GM03348 (cell line): ENCODE measurements at regions not wholly inside any gene's neighbourhood (a gene's known extent, or its start where the extent isn't known, plus 50 kb on each side); places are given as distances from the start of the nearest gene placed in this dataset.

Source experiments
- DNase-seq: peaks from one replicate; pipeline ENCODE4 v3.0.0; 2012; ENCODE audit warnings: low spot score

GRCh38 chr4:155564086-155564485 lies 102.6 kb upstream of the GUCY1A1 start:
- DNase-seq = no peak

DNA sequence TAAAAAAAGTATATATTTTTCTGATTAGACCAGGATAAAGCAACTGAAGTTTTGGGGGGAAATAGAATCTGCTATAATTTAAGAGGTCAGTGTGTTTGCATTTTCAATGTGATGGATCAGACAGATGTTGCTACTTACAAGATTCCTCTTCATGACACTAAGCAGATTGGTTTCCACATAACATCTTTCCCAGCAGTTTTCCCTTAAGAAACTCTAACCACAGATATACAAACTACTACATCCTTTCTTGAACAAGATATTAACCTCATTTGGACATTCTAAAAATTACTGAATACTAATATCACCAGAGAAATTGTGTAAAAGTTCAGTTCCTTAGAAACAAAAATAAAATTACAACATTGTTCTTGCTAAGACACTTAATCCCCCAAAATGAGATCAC lies 106.7 kb upstream of the GUCY1A1 start:
- no peak for DNase-seq

GRCh38 chr4:155552180-155552579 lies 114.5 kb upstream of the GUCY1A1 start:
- DNase-seq = no peak

DNA sequence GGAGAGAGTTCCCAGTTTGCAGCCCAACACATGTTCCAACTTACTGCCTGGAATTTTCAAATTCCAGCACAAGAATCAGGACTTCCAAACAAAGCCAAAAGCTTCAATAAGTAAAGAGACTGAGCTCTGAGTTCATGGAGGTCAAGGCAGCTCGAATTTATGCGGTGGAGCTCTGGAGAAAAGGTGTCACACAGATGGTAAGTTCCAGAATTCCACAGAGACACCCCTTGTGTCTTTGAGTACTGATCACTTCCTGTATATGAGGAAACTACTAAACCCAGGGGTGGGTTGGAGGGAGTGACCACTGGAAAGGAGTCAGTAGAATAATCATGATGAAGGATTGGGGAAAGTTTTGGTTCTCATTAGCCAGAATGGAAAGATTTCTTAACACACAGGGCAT lies 118.5 kb upstream of the GUCY1A1 start:
- DNase-seq = peak; percentile 13

GRCh38 chr4:155546451-155546850 lies 120.2 kb upstream of the GUCY1A1 start:
- DNase-seq = no peak

DNA sequence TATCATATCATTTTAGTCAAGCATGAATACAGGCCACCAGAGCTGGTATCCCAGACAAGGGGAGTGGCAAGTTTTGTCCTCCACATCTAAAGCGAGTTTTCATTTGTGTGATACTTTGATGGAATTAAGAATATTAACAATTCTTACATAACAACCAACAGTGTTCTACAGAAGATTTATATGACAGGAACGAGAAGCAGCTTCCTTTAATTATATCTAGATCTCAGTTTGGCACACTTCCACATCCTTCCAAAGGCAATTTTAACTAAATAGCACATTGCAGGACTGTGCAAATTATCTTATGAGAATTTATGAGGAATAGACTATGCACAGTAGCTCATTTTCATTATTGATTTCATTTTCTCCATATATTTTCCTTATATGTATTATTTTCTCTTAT lies 121.2 kb upstream of the GUCY1A1 start:
- DNase-seq = no peak

DNA sequence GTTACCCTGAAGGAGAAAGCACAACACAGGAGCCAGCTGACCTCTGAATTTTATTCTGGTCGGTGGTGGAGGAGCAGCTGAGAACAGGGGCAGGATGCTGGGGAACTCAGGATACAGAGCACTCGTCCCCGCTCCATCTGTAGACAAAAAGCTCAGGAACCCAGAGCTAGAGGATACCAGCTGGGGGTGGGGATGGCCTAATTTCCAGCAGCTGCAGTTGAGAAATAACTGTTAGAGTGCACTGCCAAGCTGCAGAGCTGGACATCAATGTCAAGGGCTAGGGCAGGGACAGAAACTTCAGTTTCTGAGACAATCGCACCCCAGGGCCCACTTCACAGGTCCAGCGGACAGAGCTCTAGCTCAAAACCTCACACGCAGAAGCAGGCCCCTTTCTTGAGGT lies 122.1 kb upstream of the GUCY1A1 start:
- DNase-seq = no peak

GRCh38 chr4:155543126-155543765 lies 123.4 kb upstream of the GUCY1A1 start:
- peak; percentile 24 for DNase-seq

DNA sequence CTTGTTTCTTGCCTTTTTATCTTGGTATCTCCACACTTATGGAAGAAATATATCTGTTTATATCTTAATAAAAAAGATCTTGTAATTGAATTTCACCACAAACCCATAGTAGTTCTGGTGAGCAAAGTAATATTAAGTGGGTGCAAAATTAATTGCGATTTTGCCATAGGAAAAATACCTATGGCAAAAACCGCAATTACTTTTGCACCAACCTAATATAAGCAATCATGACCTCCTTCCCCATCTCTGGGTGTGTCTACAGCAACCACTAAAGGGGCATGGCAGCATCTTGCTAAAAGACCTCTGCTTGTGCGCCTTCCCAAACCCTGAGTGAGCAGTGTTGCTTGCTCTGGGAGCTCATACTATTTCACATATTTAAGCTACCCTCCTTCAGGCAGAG lies 124.2 kb upstream of the GUCY1A1 start:
- DNase-seq = no peak

- no peak for DNase-seq
These were observed 124.9 kb upstream of the GUCY1A1 start for GRCh38 chr4:155541716-155542115.

GRCh38 chr4:155540698-155541097 lies 126.0 kb upstream of the GUCY1A1 start:
- DNase-seq = no peak

- no peak for DNase-seq
These were observed 126.9 kb upstream of the GUCY1A1 start for GRCh38 chr4:155539746-155540145.

DNA sequence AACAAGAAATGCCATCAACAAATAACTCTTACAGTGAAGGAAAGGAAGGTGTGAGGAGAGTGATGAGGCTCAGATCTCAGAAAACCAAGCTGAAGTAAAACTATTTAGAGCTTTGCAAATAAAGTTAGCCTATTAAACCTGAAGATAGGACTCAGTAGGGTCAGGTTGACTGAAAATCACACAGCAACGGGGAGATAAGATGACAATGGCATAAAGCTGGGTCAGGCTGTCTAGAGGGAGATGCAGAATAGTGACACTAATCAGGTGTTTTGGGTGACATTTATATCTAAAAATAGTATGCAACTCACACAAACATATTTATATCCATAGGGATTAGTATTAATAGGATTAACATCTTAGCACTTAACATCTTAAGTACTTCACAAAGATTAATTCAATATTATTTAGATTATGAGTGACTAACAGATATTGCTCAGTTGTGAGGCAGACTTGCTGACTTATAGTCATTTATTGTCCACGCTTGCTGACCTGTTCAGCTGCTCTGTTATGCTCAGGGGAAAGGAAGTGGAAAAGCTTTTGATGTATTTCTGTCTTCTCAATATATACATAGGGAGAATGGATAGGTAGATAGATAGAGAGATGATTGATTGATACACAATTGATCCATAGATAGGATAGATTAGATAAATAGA lies 130.7 kb upstream of the GUCY1A1 start:
- no peak for DNase-seq

DNA sequence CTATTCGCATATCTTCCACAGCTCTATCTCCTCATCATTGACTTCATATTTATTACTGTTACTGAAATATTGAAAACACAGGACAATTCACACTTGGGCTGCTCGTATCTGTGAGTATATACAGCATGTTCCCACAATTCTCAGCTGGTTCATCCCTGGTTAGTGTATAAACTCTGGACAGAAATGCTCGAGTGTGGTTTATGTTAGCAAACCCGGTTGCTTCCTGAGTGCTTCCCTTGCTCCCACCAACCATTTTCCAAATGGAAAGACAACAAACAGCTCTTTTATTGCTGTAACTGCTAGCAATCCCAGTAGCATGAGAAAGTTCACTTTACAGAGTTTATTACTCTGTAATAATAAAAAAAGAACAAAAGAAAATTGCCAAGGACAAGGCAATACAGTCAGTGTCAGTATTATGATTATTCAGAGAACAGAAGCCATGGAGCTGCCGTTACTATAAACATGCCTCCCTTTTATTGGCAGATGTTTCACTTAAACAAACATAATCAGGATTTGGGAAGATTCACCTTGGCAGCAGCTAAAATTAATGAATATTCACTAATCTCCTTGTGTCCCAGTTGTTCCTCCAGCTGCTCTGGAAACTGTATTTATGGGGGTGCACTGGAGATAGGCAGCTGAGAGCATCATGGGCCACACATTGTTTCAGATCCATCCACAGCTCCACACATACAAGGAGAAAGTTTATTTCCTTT lies 134.1 kb upstream of the GUCY1A1 start:
- no peak for DNase-seq

DNA sequence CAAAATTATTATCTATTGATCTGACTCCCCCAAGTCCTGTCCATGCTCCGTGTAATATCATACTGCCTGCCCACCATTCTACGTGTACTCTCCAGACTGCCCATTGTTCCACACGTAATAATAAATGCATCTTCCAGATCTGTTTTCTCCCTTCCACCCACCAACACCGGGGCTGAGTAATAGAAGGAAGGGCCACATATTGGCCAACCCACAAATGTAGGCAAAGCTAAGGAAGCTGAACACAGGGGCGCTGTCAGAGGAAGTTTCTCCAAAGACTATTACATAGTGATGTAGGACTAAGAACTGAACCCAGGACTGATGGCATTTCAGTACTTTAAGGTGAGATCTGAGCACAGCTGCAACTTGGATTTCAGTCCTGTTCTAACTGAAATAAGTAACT lies 135.8 kb upstream of the GUCY1A1 start:
- no peak for DNase-seq

DNA sequence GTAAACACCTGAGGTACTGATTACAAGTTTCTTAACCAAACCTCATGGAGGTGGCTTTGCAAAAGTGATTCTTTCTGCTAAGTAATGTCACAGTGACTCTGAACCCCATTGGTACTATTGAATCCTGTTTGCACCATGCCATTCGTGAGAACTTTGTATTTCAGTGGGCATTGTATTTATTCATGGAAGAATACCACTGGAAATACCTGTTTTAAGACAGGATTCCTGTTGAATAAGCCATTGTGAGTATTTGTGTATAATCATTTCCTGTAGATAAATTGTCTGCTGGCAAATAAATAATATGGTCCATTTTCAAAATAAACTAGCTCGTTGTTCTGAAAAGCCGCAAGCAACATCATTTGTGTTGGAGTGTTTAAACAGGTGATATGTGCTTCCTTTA lies 136.4 kb upstream of the GUCY1A1 start:
- no peak for DNase-seq

GRCh38 chr4:155529716-155530115 lies 136.9 kb upstream of the GUCY1A1 start:
- no peak for DNase-seq

GRCh38 chr4:155529272-155529671 lies 137.4 kb upstream of the GUCY1A1 start:
- peak; percentile 6 for DNase-seq

GRCh38 chr4:155526452-155527169 lies 140.0 kb upstream of the GUCY1A1 start:
- DNase-seq = no peak

GRCh38 chr4:155524926-155525455 lies 141.7 kb upstream of the GUCY1A1 start:
- DNase-seq = no peak

DNA sequence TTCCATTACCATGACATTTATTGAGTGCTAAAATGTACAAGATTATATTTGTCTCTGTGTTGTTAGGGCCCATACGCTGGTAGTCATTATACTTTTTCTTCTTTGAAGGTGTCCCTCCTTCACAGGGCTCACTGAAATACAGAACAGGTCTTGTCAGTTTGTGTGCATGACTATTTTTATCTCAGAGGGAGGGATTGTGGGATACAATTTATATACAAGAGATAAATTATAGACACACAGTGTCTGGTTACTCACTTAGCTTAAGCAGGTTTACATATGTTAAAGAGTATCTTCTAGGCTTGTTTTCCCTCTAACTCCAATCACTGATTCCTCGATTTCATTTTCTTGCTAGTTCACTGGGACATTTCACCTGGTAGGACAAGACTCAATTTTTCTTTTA lies 143.3 kb upstream of the GUCY1A1 start:
- no peak for DNase-seq

DNA sequence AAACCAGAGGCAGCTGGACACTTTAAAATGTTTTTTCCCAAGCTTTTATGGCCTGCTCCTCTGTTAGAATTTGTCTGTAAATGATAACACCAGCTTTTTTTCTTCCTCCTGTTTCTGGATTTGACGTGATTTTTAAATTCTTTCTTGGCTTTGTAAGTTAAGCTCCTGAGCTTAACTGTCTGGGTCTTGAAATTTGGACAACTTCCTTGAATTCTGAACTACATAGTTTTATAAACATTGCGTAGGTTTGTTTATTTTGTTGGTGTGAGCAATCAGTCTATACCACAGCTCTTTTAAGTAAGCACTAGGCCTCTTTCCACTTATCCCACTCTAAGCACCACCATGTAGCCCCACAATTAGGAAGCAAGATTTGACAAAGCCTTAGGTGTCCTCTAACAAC lies 144.4 kb upstream of the GUCY1A1 start:
- no peak for DNase-seq

DNA sequence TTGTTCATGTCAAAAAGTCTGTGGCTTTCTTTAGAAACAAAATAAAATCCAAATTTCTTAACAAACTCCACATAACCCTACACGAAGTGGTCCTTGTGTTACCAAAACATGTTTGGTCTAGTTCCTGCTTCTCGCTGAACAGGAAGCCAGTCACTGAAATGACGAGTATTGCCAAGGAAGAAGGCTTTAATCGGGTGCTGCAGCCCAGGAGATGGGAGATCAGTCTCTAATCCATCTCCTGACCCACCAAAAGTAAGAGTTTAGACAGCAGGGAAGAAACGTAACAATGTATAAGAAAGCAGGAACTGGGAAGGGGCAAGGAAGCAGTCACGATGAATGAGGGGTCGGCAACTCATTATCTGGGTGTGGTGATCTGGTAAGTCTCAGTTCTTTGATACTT lies 144.6 kb upstream of the MAP9 start:
- DNase-seq = no peak
